ENCODE measurements at regions not wholly inside any gene's neighbourhood (a gene's known extent, or its start where the extent isn't known, plus 50 kb on each side); places are given as distances from the start of the nearest gene placed in this dataset.

GRCh38 chr17:71658996-71659395 lies 461.8 kb upstream of the SOX9 start:
- no peak for DNase-seq

DNA sequence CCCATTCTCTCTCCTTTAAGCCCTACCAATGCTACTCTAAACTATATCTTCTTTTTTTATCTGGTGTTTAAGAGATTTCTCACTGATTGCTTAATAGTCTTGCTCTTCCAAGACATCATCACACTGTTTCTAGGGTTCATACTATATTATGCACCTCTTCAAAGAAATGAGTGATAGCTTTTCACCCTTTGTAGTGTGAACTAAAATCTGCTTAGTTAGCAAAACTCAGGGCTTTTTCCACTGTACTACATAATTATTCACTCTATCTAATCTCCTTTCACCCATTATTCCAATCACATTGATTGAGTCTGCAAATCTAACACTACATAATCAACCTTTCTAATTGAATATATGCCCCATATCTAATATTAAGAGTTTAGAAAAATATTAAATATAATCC lies 456.0 kb upstream of the SOX9 start:
- DNase-seq = no peak

GRCh38 chr17:71666047-71666446 lies 454.8 kb upstream of the SOX9 start:
- DNase-seq = no peak

DNA sequence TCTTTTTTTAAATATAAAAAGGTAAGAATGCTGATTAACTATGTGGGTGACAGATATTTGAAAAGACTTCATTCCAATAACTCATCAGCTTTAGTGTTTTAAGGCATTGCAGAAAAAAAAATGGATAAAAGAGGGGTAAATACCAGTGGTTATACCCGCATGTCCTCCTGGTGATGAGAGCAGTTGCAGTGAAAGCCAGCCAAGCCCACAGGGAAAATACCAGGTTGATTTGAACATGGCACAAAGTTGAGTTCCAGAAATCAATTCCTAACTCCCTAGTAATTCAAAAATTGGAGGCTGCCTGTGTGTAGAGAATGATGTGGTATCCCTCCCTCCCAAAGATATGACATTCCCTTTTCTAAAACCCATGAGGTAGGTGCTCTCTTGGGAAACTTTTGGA lies 453.2 kb upstream of the SOX9 start:
- DNase-seq = no peak

DNA sequence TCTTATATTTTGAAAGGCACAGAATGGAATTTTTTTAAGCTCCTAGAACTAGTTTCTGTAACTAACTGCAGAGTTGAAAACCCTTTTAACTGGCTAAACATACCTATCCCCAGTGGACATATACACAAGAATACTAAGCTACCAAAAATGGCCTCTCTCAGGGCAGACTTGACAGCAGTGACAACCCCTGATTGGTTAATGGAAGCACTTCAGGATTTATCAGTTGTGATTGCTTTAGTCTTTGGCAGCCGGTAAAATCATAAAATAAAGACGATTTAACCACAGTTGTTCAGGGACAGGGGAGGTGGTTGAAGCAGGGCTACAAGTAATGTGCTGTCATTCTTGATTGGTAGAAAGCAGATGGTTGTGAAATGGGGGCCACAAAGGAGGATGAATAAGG lies 452.0 kb upstream of the SOX9 start:
- no peak for DNase-seq

GRCh38 chr17:71677439-71677838 lies 443.4 kb upstream of the SOX9 start:
- DNase-seq = no peak

- no peak for DNase-seq
Measured at GRCh38 chr17:71679832-71680231, 441.0 kb upstream of the SOX9 start.

DNA sequence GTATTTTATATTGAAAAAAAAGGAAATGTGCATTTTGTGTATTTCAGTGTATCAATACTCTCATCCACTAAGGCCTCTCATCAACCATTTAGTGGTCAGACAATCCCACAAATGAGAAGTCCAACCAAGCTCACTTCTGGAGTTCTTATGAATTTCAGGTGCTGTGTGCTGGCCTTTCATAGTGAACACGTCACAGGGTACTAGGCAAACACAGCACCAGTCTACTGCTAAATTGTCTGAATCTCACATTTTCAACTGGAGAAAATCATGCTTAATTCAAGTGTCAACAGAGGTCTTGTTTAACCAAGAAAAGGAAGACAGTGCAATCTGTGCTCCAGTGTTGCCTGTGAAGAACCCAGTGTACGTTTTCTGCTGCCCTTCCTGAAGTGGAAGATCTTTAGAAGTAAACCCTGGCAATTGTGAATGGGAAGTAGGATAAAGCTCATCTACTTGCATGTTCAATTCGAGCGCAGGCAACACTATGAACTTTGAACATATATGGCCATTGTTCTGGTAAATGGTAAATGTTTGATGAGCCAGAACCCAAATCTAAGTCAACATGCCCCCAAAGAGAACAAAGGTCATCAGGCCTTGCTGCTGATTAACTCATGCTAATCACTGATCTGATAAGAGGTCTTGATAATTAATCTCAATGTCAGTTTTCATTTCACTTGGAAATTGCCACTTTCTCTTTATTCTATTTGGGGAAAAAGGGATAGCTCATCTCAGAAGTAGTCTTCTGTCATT lies 439.2 kb upstream of the SOX9 start:
- DNase-seq = no peak

- DNase-seq = no peak
Measured at GRCh38 chr17:71682174-71682494, 438.7 kb upstream of the SOX9 start.

DNA sequence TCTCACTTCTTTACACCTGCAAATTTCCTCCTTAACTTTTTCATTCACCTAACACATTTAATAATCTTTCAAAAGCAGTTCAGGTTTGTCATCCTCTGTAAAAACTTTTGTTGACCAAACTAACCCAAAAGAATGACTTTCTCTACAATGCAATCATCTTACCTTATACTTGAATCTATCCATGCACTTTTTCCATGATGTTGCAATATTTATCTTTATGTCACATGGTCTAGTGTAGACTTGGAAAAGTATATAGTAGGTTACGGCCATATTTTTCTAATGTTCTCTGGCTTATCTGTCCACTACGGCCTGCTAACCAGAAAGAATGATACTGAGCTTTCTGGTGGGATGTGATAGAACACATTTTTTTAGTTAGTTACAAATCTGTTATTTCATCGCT lies 431.0 kb upstream of the SOX9 start:
- no peak for DNase-seq

DNA sequence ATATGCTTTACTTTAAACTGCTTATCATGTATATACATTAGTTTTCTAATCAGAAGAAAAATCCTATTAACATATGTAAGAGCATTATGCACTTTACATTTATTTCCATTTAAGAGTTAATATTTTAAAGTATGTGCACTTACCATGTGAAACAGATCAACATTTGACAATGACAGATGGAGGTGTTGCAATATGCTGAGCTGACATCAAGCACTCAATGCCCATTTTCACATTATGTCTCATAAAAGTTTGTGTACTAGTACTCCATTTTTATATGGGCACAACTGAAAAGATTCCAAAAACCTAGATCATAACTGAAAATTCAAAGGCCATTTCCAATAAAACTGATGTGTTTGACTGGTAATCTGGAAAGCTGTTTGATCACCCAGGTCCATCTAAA lies 420.9 kb upstream of the SOX9 start:
- no peak for DNase-seq

DNA sequence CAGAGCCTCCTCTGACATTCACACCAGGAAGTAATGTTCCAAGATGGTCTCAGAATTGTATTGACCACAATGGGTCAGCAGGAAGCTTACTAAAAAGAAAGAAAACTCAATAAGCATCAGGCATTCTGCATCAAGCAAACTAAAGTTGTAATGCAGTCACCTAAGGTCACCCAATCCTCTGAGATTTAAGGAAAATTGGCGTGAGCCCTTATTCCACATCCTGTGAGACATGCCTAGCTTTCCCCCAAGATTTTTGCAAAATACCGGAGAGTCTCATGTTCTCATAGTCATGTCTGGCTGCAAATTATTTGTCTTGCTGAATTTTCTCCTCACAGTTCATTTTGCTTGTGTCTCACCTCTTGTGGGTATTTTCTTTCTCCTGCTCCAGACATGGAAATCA lies 417.1 kb upstream of the SOX9 start:
- DNase-seq = no peak

DNA sequence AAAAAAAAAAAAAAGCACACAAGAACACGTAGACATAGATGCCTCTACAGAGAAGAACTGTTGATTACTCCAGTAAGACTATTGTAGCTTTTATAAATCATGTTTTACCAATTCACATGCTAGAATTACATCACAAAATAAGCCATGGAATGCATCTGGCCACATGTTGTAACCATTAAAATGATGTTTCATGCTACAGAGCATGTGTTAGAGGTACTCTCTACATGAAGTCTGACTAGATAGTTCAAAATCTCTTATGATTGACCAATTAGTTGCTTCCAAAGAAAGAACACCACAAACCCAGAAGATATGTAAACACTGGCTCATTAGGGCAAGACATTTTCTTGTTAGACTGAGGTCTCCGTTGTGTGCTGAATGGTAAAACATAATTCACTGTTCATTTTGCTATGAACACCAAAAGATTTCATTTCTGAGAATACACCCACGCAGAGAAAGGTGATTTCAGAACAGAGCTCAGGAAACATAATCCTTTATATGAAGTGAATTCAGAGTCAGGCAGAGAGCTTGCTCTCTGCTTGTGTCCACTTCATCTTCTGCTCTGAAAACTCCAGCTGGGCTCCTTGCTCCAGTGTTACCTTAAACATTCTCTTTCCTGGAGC lies 411.4 kb upstream of the SOX9 start:
- DNase-seq = no peak

DNA sequence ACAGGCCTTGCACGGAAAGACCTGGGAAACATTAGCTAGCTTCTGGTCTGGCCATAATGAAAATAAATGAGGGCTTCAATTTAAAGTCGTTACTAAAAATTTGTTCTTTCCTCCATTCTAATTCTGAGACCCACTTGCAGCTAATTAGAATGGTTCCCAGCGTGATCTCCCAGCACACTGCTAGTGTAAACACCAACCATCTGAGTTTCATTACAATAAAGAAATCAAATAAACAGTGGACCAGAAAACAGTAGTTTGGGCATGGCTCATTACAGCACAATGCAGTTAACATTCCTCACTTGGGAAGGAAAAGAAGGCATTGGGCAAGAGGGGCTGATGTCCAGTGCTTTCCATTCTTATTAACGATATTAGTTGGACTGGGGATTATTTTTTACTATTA lies 410.9 kb upstream of the SOX9 start:
- DNase-seq = no peak

- no peak for DNase-seq
Measured at GRCh38 chr17:71710816-71711215, 410.0 kb upstream of the SOX9 start.

- no peak for DNase-seq
Measured at GRCh38 chr17:71713846-71714245, 407.0 kb upstream of the SOX9 start.

GRCh38 chr17:71724339-71724738 lies 396.5 kb upstream of the SOX9 start:
- no peak for DNase-seq

DNA sequence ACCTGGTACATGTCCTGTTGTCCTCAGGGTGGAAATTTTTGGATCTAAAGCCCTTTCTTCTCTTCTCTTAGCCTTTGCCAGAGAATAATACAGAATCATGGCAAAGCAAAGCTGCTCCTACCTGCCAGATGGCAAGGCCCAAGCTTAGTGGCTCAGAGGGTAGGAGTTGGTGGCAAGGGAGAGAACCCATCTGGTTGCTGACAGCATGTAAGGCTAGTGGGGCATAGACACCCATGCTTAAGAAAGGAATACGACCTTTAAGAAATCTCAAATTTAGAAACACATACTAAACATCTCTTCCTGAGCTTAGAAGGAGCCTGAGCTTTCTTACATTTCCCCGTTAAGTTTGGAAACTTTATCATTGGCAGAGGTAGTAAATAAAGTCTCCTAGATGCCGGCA lies 395.0 kb upstream of the SOX9 start:
- no peak for DNase-seq

GRCh38 chr17:71726341-71726740 lies 394.5 kb upstream of the SOX9 start:
- DNase-seq = no peak

DNA sequence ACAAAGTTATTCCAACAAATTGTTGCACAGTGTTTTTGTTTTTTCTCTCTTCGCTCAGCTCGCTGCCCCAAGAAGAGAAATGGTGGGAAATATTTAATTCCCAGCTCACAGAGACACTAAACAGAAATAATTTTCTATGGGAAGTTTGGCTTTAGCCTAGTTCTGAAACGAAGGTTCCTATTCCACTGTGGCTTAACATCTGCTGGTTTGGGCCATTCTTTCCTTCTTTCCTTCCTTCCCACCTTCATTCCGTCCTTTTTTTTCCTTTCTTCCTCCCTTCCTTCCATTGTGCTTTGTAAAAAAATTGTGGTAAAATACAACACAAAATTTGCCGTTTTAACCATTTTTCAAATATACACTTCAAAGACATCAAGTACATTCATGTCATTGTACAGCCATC lies 393.5 kb upstream of the SOX9 start:
- DNase-seq = no peak

- no peak for DNase-seq
Measured at GRCh38 chr17:71727723-71728122, 393.1 kb upstream of the SOX9 start.

DNA sequence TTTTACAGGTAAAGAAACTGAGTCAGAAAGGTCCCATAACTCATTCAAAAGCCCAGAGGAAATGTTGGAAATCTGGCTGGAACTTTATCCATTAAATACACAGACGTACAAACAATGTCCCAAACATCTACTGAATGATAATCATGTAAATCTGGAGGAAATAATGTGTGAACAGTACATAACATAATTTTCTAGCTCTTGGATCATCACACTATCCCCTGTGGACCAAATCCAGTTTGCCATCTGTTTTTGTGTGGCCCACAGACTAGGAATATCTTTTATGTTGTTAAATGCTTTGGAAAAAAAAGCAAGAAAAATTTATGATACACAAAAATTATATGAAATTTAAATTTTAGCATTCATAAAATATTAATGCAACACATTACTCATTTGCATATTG lies 389.9 kb upstream of the SOX9 start:
- no peak for DNase-seq

DNA sequence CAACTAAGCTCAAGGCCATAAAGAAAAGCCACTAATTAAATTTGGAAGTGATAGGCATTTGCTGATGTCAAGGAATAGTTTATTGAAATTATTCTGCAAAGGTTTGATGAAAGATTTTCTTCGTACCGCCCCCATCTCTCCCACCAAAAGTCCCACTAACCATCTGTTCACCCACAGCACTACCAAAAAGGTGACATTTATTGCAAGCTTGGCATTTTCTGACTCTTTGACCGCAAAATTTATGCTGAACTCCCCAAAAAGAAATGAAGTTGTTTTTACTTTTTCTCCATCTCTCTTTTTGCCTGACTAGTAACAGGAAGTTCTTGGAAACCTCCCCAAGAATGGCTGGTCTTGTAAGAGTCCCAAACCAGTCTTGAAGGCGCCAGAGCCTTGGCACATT lies 384.9 kb upstream of the SOX9 start:
- no peak for DNase-seq

GRCh38 chr17:71740866-71741265 lies 380.0 kb upstream of the SOX9 start:
- no peak for DNase-seq

- no peak for DNase-seq
Measured at GRCh38 chr17:71741836-71742235, 379.0 kb upstream of the SOX9 start.

Data from fibroblast of skin of back (primary cell).